Activated naive CD8-positive, alpha-beta T cell treated with anti-CD3 and anti-CD28 coated beads for 36 hours (primary cell): ENCODE measurements at regions not wholly inside any gene's neighbourhood (a gene's known extent, or its start where the extent isn't known, plus 50 kb on each side); places are given as distances from the start of the nearest gene placed in this dataset.
"Not testable (repeated sequence)": the region's sequence is repeated elsewhere in the genome, so short reads cannot be mapped to it uniquely, and the experiment has no call there.

Experiments used
- DNase-seq: peaks from one replicate; pipeline ENCODE4 v3.0.0; 2021
- H3K27ac Mint-ChIP-seq: one replicate; pipeline ENCODE4 v1.8.0; 2022; ENCODE audit warnings: mild to moderate bottlenecking, moderate library complexity, mixed read lengths
- H3K27me3 Mint-ChIP-seq: one replicate; pipeline ENCODE4 v1.8.0; 2022; ENCODE audit warnings: mild to moderate bottlenecking, mixed read lengths
- H3K36me3 Mint-ChIP-seq: one replicate; pipeline ENCODE4 v1.8.0; 2021; ENCODE audit warnings: mild to moderate bottlenecking, mixed read lengths
- H3K4me1 Mint-ChIP-seq: one replicate; pipeline ENCODE4 v1.8.0; 2021; ENCODE audit warnings: mixed read lengths
- H3K4me3 Mint-ChIP-seq: one replicate; pipeline ENCODE4 v1.8.0; 2022; ENCODE audit warnings: mild to moderate bottlenecking, moderate library complexity, mixed read lengths
- H3K9me3 Mint-ChIP-seq: one replicate; pipeline ENCODE4 v1.8.0; 2022; ENCODE audit warnings: mixed read lengths

DNA sequence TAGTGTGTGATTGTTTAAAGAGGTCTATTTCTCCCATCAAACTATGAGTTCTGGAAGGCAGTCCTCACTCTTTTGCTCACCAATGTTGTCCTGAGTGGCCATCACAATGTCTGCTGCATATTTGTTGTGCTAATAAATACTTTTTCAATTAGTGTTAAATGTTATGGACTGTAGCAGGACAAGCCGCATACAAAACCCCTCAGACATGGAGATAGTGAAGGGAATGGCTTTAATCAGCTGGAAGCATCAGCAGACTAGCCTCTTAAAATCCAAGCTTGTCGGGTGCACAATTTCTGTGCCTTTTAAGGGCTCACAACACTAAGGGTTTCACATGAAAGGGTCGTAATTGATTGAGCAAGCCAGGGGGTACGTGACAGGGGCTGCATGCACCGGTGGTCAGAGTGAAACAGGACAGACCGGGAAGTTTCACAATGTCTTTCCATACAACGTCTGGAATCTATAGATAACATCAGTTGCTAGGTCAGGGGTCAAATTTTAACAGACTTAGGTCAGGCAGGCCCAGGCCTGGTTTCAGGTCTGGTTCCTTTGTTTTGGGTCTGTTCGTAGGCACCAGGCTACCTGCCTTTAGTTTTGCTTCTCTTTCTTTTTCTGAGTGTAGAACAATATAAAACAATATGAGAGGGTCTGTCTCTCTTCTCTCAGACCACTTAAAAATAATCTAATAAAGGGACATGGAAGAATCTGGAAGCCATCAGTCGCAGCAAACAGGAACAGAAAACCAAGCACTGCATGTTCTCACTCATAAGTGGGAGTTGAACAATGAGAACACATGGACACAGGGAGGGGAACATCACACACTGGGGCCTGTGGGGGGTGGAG is 327.6 kb upstream of the HTR1E start:
- Mint-ChIP-seq H3K4me3 (no peak overlapping the region), H3K4me1 (no peaks in the 10 kb centered on the region), H3K36me3 (no peaks in the 10 kb centered on the region), H3K27me3 (no peaks in the 10 kb centered on the region), H3K27ac (no peak overlapping the region), H3K9me3 (no peaks in the 10 kb centered on the region)
- DNase-seq, result no peak

DNA sequence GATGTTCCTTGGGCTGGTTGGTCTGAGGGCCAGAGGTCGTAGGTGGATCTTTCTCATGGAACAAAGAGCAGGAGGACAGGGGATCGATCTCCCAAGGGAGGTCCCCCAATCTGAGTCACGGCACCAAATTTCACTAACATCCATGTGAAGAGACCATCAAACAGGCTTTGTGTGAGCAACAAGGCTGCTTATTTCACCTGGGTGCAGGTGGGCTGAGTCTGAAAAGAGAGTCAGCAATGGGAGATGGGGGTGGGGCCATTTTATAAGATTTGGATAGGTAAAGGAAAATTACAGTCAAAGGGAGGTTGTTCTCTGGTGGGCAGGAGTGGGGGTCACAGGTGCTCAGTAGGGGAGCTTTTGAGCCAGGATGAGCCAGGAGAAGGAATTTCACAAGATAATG is 334.0 kb upstream of the HTR1E start:
- not testable (repeated sequence) for H3K27ac Mint-ChIP-seq, H3K36me3 Mint-ChIP-seq, H3K27me3 Mint-ChIP-seq, H3K4me1 Mint-ChIP-seq, H3K9me3 Mint-ChIP-seq, H3K4me3 Mint-ChIP-seq, DNase-seq

DNA sequence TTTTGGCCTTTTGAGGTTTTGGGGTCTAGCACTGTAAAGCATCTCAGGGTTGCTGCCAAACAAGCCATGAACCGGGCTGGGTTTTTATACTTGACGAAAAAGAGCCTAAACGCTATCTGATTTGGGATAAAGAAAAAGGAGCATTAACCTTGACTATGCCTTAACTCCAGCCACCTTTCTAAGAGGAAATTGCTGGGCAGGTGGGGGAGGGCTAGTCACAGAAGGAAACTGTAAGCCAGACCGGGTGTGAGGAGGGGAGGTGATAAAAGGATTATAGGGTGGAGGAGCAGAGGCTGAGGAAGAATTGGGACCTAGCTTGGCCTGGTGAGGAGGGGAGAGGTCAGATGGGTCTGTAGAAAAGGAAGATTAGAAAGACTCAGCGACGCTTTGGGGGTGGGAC is 335.2 kb upstream of the HTR1E start:
- H3K36me3 Mint-ChIP-seq, H3K9me3 Mint-ChIP-seq, H3K4me3 Mint-ChIP-seq, H3K27me3 Mint-ChIP-seq, DNase-seq, H3K27ac Mint-ChIP-seq, H3K4me1 Mint-ChIP-seq: not testable (repeated sequence)

DNA sequence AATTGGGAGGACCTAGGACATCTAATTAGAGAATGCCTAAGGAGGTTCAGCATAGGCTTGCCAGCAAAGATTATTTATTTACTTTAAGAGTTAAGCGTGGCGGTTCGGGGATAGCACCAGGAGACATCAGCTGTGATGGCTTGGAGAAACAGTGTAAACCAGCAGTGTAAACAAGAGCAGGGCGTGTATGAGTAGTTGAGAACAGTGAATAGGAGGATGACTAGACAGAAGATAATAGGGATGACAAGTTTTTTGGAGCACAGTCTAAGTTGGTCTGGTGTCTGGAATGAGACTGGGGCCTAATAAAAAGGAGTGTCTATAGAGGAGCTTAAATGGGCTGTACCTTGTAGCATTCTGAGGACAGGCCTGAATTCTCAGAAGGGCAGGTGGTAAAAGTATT is 338.4 kb upstream of the HTR1E start:
- not testable (repeated sequence) for H3K36me3 Mint-ChIP-seq, H3K4me3 Mint-ChIP-seq, H3K9me3 Mint-ChIP-seq, DNase-seq, H3K4me1 Mint-ChIP-seq, H3K27me3 Mint-ChIP-seq, H3K27ac Mint-ChIP-seq

DNA sequence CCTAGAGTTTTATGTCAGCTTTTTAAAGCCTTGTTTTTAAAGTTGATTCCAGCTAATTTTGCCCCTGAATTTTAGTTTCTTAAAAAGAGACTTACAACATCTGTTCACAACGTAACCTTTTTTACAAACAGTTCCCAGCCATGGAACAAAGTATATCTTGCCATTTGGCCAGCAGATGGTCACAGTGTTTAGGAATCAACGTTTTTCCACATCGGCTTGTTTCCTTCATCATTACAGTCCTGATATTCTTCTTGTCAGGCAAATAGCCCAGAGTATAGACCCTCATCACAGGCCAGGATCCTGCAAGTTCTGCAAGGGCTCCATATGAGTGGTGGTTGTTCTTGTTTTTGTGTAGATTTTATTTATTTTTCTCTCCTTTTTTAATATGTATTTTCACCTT is 341.7 kb upstream of the HTR1E start:
- Mint-ChIP-seq H3K27me3 (no peaks in the 10 kb centered on the region), H3K4me3 (no peak overlapping the region), H3K4me1 (no peaks in the 10 kb centered on the region), H3K9me3 (no peaks in the 10 kb centered on the region), H3K27ac (no peak overlapping the region), H3K36me3 (no peaks in the 10 kb centered on the region)
- no peak for DNase-seq

DNA sequence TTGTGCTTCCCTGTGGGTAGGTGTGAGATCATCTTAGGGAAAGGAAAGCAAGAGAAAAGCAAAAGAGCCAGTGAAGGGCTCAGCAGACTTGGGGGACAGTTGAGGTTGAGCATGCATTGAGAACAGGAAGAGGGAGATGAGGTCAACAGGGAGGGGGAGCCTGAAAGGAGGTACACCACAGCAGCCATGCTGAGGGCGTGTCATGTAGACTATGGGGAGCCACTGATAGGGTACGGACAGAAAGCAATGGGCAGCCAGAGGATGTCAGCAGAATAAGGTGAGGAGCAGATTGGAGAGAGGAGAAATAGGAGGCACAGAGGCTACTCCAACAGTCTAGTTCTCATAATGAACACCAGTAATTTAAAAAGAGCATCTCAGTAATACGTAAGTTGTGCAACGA is 351.1 kb upstream of the HTR1E start:
- H3K27me3 Mint-ChIP-seq, result no peaks in the 10 kb centered on the region
- H3K27ac Mint-ChIP-seq, result no peak overlapping the region
- H3K9me3 Mint-ChIP-seq, result peaks cover 16% of the 10 kb centered on the region
- no peak for DNase-seq
- no peaks in the 10 kb centered on the region for H3K36me3 Mint-ChIP-seq
- H3K4me1 Mint-ChIP-seq, result no peaks in the 10 kb centered on the region
- no peak overlapping the region for H3K4me3 Mint-ChIP-seq

DNA sequence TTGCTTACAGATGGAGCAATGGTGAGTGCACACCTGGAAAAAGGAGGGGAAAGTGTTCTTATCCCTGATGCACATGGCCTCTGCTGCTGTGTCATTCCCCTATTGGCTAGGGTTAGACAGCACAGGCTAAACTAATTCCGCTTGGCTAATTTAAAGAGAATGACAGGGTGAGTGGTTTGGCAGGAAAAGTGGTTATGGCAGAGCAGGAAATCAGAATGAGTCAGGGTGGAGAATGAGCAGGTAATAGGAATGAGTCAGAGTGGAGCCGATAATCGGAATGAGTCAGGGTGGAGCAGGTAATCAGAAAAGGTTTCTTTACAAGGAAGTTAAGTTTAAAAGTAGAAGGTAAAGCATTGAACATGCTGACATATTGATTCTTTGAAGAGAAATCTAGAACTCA is 355.5 kb upstream of the HTR1E start:
- Mint-ChIP-seq H3K4me3 (no peak overlapping the region), H3K9me3 (peaks cover 30% of the 10 kb centered on the region), H3K36me3 (no peaks in the 10 kb centered on the region), H3K27me3 (no peaks in the 10 kb centered on the region), H3K27ac (no peak overlapping the region), H3K4me1 (no peaks in the 10 kb centered on the region)
- no peak for DNase-seq

DNA sequence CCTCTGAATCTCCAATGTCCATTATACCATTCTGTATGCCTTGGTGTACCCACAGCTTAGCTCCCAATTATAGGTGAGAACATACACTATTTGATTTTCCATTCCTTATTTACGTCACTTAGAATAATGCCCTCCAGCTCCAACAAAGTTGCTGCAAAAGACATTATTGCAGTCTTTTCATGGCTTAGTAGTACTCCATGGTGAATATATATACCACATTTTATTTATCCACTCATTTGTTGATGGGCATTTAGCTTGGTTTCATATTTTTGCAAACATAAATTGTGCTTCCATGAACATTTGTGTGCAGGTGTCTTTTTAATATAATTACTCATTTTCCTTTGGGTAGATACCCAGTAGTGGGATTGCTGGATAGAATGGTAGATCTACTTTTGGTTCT is 374.1 kb upstream of the HTR1E start:
- Mint-ChIP-seq H3K27ac (no peak overlapping the region), H3K4me1 (no peaks in the 10 kb centered on the region), H3K4me3 (no peak overlapping the region), H3K27me3 (no peaks in the 10 kb centered on the region), H3K36me3 (no peaks in the 10 kb centered on the region), H3K9me3 (peaks cover 11% of the 10 kb centered on the region)
- no peak for DNase-seq

DNA sequence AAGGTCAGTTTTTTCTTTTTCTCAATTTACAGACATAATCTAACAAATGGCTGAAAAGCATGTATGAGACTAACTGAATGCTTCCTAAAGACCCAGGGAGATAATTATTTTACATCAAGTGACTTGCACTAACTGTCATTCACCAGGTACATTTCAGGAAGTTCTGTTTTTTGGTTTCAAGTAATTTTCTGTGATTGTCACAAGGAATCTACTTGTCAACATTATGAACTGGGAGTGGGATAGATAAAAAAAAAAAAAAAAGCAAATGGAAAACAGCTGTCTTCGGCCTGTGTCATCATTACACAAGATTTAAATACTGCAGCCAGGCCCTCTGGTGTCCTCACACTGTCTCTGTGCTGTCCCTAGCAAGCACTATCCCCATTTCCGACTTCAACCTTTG is 379.0 kb upstream of the HTR1E start:
- Mint-ChIP-seq H3K36me3 (no peaks in the 10 kb centered on the region), H3K27me3 (no peaks in the 10 kb centered on the region), H3K4me1 (no peaks in the 10 kb centered on the region), H3K4me3 (no peak overlapping the region), H3K27ac (no peak overlapping the region), H3K9me3 (peaks cover 3% of the 10 kb centered on the region)
- DNase-seq, result no peak

DNA sequence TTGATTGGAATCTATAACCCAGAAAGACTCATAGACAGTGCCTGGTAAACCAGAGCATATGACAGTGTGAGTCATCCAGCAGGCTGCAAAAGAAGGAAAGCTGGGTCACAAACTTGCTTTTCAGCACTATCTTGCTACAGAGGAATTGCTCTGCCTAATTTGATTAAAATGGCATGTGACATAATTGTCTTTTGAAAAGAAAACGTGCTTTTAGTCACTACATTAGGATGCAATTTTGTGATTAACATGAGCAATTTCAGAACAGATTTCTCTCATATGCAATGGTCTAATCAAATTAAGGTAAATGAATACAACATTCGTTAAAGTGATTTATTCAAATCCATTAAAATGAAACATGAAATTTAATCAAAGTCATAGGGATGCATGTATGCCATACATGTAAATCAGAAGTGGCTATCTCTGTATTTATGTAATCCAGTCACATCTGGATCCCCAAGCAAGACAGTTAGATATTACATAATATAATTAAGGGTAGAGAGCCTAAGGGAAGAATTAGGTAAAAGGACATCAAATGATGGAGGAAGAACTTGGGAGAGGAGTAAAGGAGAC is 400.0 kb upstream of the HTR1E start:
- Mint-ChIP-seq H3K27ac (no peak overlapping the region), H3K9me3 (peaks cover 3% of the 10 kb centered on the region), H3K27me3 (no peaks in the 10 kb centered on the region), H3K4me3 (no peak overlapping the region), H3K4me1 (no peaks in the 10 kb centered on the region), H3K36me3 (no peaks in the 10 kb centered on the region)
- DNase-seq, result no peak

DNA sequence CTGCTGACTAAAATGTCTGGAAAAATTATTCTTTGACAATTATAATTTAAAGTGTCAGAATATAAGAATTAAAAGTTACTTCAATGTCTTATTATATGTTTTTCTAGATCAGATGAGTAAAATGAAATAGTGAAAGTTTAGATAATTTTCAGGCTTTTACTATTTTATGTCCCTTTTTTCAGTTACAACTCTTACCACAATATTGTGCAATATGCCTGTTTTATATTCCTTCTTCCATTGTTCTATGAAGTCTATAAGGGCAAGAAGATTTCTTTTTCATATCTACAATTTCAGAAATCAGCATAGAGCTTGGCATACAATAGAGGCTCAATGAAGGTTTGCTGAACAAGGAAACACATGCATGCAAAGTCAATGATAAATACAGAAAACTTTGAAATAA is 401.2 kb upstream of the HTR1E start:
- H3K4me1 Mint-ChIP-seq, result no peaks in the 10 kb centered on the region
- peaks cover 3% of the 10 kb centered on the region for H3K9me3 Mint-ChIP-seq
- H3K36me3 Mint-ChIP-seq, result no peaks in the 10 kb centered on the region
- no peaks in the 10 kb centered on the region for H3K27me3 Mint-ChIP-seq
- no peak overlapping the region for H3K27ac Mint-ChIP-seq
- no peak overlapping the region for H3K4me3 Mint-ChIP-seq
- no peak for DNase-seq

DNA sequence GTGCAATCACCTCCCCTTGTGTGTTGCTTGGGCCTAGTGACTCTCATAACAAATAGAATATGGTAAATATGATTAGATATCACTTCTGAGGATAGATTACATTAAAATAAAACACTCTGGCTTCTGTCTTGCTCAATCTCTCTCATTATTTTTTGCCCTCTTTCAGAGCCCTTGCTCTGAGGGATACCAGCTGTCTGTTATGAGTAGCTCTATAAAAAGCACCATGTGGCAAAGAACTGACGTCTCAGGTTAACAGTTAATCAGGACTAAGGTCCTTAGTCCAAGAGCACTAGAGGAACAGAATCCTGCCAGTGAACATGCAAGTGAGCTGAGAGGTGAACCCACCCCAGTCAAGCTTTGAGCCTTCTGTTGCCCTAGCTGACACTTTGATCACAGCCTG is 402.2 kb upstream of the HTR1E start:
- Mint-ChIP-seq H3K27me3 (no peaks in the 10 kb centered on the region), H3K36me3 (no peaks in the 10 kb centered on the region), H3K27ac (no peak overlapping the region), H3K4me3 (no peak overlapping the region), H3K9me3 (no peaks in the 10 kb centered on the region), H3K4me1 (no peaks in the 10 kb centered on the region)
- DNase-seq, result no peak

DNA sequence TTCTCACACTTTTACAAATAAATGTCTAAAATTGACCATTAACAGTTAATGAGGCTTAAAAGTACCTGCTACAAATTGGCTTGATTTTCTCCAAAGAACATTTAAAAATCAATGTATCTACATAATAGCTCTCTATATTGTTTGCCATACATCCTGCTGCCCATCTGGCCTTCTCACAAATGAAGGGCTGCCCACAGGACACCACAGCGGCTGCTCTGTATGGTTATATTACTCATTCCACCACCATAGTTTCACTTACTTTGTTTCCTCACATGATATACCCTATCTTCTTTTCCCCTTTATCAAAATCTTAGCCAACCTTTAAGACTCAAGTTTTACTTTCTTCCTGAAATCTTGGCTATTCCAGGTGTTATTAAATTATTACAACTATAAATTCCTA is 407.7 kb upstream of the HTR1E start:
- Mint-ChIP-seq H3K4me1 (no peaks in the 10 kb centered on the region), H3K4me3 (no peak overlapping the region), H3K36me3 (no peaks in the 10 kb centered on the region), H3K27me3 (no peaks in the 10 kb centered on the region), H3K27ac (no peak overlapping the region), H3K9me3 (peaks cover 5% of the 10 kb centered on the region)
- DNase-seq, result no peak

DNA sequence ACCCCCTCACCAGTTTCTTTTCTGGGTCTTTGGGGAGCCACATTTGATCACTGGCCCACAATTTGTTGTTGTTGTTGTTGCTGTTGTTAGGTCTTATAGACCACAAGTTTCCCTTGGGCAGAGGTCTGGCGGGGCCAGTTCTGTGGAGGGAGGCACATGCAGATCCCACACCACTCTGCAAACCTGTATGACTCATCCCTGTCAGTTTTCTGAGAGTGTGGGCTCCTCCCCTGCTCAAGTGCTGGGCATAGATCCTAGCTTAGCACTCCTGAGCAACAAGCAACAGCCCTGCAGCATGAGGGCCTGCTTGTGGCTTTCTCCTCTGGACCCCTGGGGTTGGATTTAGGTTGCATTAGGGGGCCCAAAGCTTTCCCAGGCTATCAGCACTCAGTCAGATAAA is 411.1 kb upstream of the HTR1E start:
- no peaks in the 10 kb centered on the region for H3K4me1 Mint-ChIP-seq
- peaks cover 10% of the 10 kb centered on the region for H3K9me3 Mint-ChIP-seq
- H3K36me3 Mint-ChIP-seq, result no peaks in the 10 kb centered on the region
- H3K27me3 Mint-ChIP-seq, result no peaks in the 10 kb centered on the region
- DNase-seq, result no peak
- no peak overlapping the region for H3K4me3 Mint-ChIP-seq
- H3K27ac Mint-ChIP-seq, result no peak overlapping the region

DNA sequence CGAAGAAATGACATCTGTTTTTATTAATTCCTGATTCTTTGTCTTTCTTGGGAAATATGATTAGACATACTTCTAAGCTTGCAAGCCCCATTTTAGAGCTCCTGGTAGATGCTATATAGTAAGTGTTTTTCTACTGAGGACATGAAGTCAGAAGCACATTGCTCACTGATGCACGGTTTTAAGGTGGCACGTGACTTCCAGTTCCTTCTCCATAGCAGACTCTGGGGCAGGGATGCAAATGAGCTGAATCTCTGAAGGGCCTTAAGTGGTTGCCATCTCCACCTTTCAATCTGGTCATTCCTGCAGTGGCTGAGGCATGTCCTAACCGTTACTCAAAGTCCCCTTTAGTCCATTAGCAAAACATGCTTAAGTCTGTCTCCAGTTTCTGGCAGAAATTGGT is 421.2 kb upstream of the HTR1E start:
- no peaks in the 10 kb centered on the region for H3K36me3 Mint-ChIP-seq
- no peak overlapping the region for H3K4me3 Mint-ChIP-seq
- H3K9me3 Mint-ChIP-seq, result no peaks in the 10 kb centered on the region

DNA sequence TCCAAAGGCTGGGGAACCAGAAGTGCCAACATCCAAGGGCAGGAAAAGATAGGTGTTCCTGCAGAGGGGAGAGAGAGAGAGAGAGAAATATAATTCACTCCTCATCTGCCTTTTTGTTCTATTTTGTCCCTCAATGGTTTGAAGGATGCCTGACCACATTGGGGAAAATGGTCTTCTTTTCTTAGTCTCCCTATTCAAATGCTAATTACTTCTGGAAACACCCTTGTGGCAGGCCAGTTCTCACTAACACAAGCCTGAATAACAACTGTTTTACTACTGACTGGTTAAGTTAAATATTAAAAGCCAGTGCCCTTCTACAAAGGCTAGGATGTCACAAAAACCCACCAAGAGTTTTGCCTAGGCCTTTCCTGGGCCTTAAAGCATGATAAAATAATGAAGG is 425.4 kb upstream of the HTR1E start:
- no peaks in the 10 kb centered on the region for H3K4me1 Mint-ChIP-seq
- peaks cover 3% of the 10 kb centered on the region for H3K9me3 Mint-ChIP-seq
- no peaks in the 10 kb centered on the region for H3K36me3 Mint-ChIP-seq
- H3K27ac Mint-ChIP-seq, result no peak overlapping the region
- DNase-seq, result no peak
- H3K4me3 Mint-ChIP-seq, result no peak overlapping the region
- no peaks in the 10 kb centered on the region for H3K27me3 Mint-ChIP-seq

More for the DNA sequence above, 421.2 kb upstream of the HTR1E start:
- DNase-seq, result no peak
- no peaks in the 10 kb centered on the region for H3K4me1 Mint-ChIP-seq
- no peaks in the 10 kb centered on the region for H3K27me3 Mint-ChIP-seq
- H3K27ac Mint-ChIP-seq, result no peak overlapping the region
